OCI-LY1 (cell line): ENCODE measurements at regions not wholly inside any gene's neighbourhood (a gene's known extent, or its start where the extent isn't known, plus 50 kb on each side); places are given as distances from the start of the nearest gene placed in this dataset.

ENCODE experiments used
- CTCF ChIP-seq: fragments of 200-600 bp; sonication (generic), shearing (Covaris generic); IDR thresholded peaks from 2 replicates; pipeline ENCODE4 v1.5.1; 2017; ENCODE audit warnings: mild to moderate bottlenecking, antibody characterized with exemption, low read length, moderate library complexity, mixed read lengths
- EZH2 ChIP-seq: fragments of 200-600 bp; sonication (generic), shearing (Covaris generic); IDR thresholded peaks from 2 replicates; pipeline ENCODE4 v1.8.0; 2017; ENCODE audit warnings: borderline replicate concordance, mixed run types, mild to moderate bottlenecking, antibody characterized with exemption, low read length, moderate library complexity, mixed read lengths

- TF ChIP-seq CTCF = no peak
- no peak for TF ChIP-seq EZH2
These were observed 91.1 kb upstream of the CACNA2D1 start for GRCh38 chr7:82534684-82535083.
